H1 (cell line): ENCODE measurements at regions not wholly inside any gene's neighbourhood (a gene's known extent, or its start where the extent isn't known, plus 50 kb on each side); places are given as distances from the start of the nearest gene placed in this dataset.

ENCODE experiments used
- ASH2L ChIP-seq: fragments of 200-600, 300-600 bp; sonication (generic); IDR thresholded peaks from one replicate; pipeline ENCODE4 v1.7.1; 2017; ENCODE audit warnings: low read length
- CHD7 ChIP-seq: fragments of 300-600 bp; sonication (generic); IDR thresholded peaks from 2 replicates; pipeline ENCODE4 v1.7.1; 2012; ENCODE audit warnings: low read length, moderate library complexity, mild to moderate bottlenecking, inconsistent platforms; ENCODE audit not compliant: insufficient replicate concordance
- CTCF ChIP-seq, 3 experiments: IDR thresholded peaks; 1 replicate in 2 of 3; 2 replicates in 1 of 3; pipeline versions ENCODE4 v1.5.1 to v1.6.1; 2011; ENCODE audit warnings: low read length in 3 of 3, mild to moderate bottlenecking in 3 of 3, inconsistent platforms in 2 of 3, low read depth in 1 of 3, moderate library complexity in 1 of 3; ENCODE audit not compliant: insufficient read depth in 1 of 3; ENCODE audit errors: control extremely low read depth in 1 of 3
- EGR1 ChIP-seq: IDR thresholded peaks from 2 replicates; pipeline ENCODE4 v1.6.1; 2011; ENCODE audit warnings: low read depth, low read length, borderline replicate concordance
- GABPA ChIP-seq: IDR thresholded peaks from 2 replicates; pipeline ENCODE4 v1.6.1; 2011; ENCODE audit warnings: mild to moderate bottlenecking, low read length, moderate library complexity, borderline replicate concordance; ENCODE audit not compliant: insufficient read depth
- JUND ChIP-seq: IDR thresholded peaks from 2 replicates; pipeline ENCODE4 v1.6.1; 2011; ENCODE audit warnings: mild to moderate bottlenecking, improper control_type of control experiment, low read length
- MAFK ChIP-seq: IDR thresholded peaks from 2 replicates; pipeline ENCODE4 v1.6.1; 2012; ENCODE audit warnings: low read depth, mild to moderate bottlenecking, improper control_type of control experiment, low read length
- PHF8 ChIP-seq: fragments of 200-600 bp; sonication (generic); conservative IDR thresholded peaks from 2 replicates; pipeline ENCODE4 v1.7.1; 2012; ENCODE audit warnings: low read depth, mild to moderate bottlenecking, inconsistent platforms, low read length, moderate library complexity
- POLR2A ChIP-seq, 2 experiments: IDR thresholded peaks; 1 replicate in 1 of 2; 2 replicates in 1 of 2; pipeline ENCODE4 v1.6.1; 2011; ENCODE audit warnings: low read depth in 2 of 2, low read length in 2 of 2, mild to moderate bottlenecking in 2 of 2; ENCODE audit errors: control extremely low read depth in 1 of 2
- POLR2AphosphoS5 ChIP-seq: IDR thresholded peaks from 2 replicates; pipeline ENCODE4 v1.6.1; 2011; ENCODE audit warnings: low read depth, low read length
- RNF2 ChIP-seq: fragments of 200-900, 300-1000 bp; sonication (generic); IDR thresholded peaks from 2 replicates; pipeline ENCODE4 v1.7.1; 2016; ENCODE audit warnings: borderline replicate concordance, low read depth, mild to moderate bottlenecking, antibody characterized with exemption, low read length; ENCODE audit not compliant: poor library complexity, severe bottlenecking; ENCODE audit errors: missing control alignments
- SAP30 ChIP-seq: fragments of 300-600 bp; sonication (generic); IDR thresholded peaks from 2 replicates; pipeline ENCODE4 v1.7.1; 2012; ENCODE audit warnings: low read length, moderate library complexity, mild to moderate bottlenecking, inconsistent platforms; ENCODE audit not compliant: insufficient read depth, insufficient replicate concordance
- SIN3A ChIP-seq, 2 experiments: IDR thresholded peaks in 1 of 2; conservative IDR thresholded peaks in 1 of 2; 2 replicates each; pipeline ENCODE4 v1.6.1; 2011 to 2012; ENCODE audit warnings: low read length in 2 of 2, improper control_type of control experiment in 1 of 2, low read depth in 1 of 2, mild to moderate bottlenecking in 1 of 2
- SP2 ChIP-seq: IDR thresholded peaks from 2 replicates; pipeline ENCODE4 v1.6.1; 2012; ENCODE audit warnings: mild to moderate bottlenecking, low read length, inconsistent platforms

GRCh38 chr6:113057567-113058053 is 710.5 kb downstream of the RFPL4B start:
- TF ChIP-seq CTCF (IDR thresholded peaks at IDR 0.05; ENCODE audit: control extremely low read depth in 1 of 3, insufficient read depth in 1 of 3, low read depth in 1 of 3, low read length in 3 of 3), result no peak
- no peak for TF ChIP-seq POLR2A (IDR thresholded peaks at IDR 0.05; ENCODE audit: control extremely low read depth in 1 of 2, low read depth in 2 of 2, low read length in 2 of 2)
- no peak for TF ChIP-seq POLR2AphosphoS5
- no peak for TF ChIP-seq GABPA
- no peak for TF ChIP-seq EGR1
- TF ChIP-seq SP2, result no peak
- TF ChIP-seq SIN3A (conservative IDR thresholded peaks at IDR 0.05 in 1 of 2, IDR thresholded peaks at IDR 0.05 in 1 of 2; ENCODE audit: low read depth in 1 of 2, low read length in 2 of 2), result no peak
- no peak for TF ChIP-seq CHD7
- no peak for TF ChIP-seq MAFK
- TF ChIP-seq JUND, result no peak
- TF ChIP-seq RNF2, result no peak
- TF ChIP-seq ASH2L, result no peak
- no peak for TF ChIP-seq SAP30
- no peak for TF ChIP-seq PHF8
